CMK (cell line): ENCODE measurements at regions not wholly inside any gene's neighbourhood (a gene's known extent, or its start where the extent isn't known, plus 50 kb on each side); places are given as distances from the start of the nearest gene placed in this dataset.
"Not testable (repeated sequence)": the region's sequence is repeated elsewhere in the genome, so short reads cannot be mapped to it uniquely, and the experiment has no call there.

Experiments
- DNase-seq: peaks from one replicate; pipeline ENCODE4 v3.0.0-alpha.2; 2010; ENCODE audit warnings: low read depth

DNA sequence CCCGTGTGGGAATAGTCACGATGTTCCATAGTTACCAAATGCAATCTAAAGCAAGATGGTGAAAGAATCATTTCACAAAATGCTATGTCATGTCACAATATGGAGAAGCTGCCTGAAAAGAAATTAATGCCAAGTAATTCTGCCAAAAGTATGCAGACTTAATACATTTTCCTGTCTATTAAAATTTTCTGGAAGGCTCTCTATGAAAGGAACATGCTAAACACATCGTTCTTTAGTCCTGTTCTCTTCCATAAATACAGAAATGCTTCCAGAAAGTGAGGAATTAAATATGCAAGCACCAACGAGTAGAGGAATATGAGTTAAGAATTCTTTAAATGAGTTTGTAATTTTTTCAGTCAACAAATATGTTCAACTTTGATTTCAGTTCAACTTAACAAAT is 266.8 kb upstream of the CRBN start:
- no peak for DNase-seq

GRCh38 chr3:3443482-3443881 is 264.0 kb upstream of the CRBN start:
- no peak for DNase-seq

- no peak for DNase-seq
Observed at GRCh38 chr3:3433711-3434110, 254.2 kb upstream of the CRBN start.

GRCh38 chr3:3429841-3430240 is 250.3 kb upstream of the CRBN start:
- DNase-seq: no peak

DNA sequence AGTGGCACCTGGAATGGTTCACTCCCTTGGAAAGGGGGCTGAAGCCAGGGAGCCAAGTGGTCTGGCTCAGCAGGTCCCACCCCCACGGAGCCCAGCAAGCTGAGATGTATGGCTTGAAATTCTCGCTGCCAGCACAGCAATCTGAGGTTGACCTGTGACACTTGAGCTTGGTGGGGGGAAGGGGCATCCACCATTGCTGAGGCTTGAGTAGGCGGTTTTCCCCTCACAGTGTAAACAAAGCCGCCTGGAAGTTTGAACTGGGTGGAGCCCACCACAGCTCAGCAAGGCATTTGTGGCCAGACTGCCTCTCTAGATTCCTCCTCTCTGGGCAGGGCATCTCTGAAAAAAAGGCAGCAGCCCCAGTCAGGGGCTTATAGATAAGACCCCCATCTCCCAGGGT is 228.2 kb upstream of the CRBN start:
- DNase-seq: not testable (repeated sequence)

DNA sequence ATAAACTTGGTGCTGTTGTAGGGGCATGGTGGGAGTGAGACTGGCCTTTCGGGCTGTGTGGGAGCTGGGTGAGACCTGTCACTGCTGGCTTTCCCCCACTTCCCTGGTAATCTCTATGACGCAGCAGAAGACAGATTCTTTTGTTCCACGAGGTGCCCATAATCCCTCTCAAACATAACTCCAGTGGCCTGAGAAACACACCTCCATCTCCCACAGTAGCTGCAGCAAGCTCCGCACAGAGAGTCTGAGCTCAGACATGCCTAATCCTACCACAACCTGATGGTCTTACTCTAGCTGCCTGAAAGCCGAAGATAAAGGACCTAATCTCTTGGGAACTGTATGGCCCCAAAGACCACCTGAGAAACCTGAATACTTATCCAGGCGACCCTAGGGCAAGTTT is 225.6 kb upstream of the CRBN start:
- no peak for DNase-seq

DNA sequence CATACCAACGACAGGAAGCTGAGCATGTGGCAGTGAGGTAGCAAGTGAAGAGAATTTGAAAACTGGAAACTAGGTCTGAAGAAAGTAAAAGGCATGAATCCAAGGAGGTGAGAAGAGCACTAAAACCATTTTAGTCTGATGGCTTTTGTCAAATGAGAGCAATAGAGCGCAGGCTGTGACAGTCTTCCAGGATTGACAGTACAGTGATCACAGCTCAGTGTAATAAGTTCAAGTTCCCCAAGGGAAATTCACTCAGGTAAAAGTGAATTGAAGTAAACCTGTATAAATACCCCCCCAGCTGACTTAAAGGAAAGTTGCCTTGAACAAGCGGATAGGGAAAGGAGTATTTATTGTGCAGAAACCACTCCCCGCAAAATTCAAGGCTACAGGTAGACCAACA is 224.2 kb upstream of the CRBN start:
- DNase-seq: no peak

GRCh38 chr3:3392946-3393345 is 213.5 kb upstream of the CRBN start:
- no peak for DNase-seq

GRCh38 chr3:3383461-3383860 is 204.0 kb upstream of the CRBN start:
- DNase-seq: no peak

DNA sequence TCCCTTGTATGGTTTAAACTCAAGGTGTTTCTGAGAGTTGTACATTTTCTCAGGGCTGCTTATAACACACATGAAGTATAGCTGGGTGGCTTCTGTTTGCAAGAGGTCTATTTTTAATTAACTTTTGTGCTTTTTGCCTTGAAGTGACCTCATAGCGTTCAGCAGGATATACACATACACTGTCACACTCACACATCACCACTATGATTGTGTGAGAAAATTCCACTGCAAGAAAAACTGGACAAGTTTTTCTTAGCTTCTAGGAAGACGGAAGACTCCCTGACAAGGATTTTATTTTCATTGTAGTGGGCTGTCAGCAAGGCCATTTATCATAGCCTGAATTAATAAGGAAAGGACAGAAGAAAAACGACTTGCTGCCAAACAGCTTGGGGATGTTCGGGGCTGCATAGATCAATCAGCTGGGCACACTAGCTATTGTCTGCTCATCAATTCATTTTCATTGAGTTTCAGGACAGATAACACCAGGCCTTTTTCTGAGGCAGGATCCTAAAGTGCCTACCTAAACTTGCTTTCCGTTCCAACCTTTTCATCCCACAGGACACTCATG is 192.8 kb upstream of the CRBN start:
- no peak for DNase-seq

GRCh38 chr3:3368306-3368705 is 188.8 kb upstream of the CRBN start:
- DNase-seq: no peak

DNA sequence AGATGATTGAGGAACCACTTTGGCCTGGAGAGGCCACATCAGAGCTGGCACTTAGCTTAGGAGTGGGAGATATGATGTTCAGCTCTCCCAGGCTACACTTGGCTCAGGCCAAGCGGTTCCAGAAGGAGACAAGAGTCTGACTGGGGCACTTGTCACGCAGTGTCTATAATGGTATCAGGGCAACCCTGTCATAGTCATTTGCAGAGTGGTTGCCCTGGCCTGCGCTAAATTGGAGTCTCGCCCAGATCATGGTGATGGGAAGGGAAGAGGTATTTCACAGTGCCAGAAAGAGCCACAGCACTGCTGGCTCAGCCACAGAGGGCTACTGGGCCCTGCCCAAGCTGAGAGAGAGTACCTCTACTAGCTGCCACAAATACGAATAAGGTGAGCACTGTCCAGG is 186.9 kb upstream of the CRBN start:
- DNase-seq: no peak

DNA sequence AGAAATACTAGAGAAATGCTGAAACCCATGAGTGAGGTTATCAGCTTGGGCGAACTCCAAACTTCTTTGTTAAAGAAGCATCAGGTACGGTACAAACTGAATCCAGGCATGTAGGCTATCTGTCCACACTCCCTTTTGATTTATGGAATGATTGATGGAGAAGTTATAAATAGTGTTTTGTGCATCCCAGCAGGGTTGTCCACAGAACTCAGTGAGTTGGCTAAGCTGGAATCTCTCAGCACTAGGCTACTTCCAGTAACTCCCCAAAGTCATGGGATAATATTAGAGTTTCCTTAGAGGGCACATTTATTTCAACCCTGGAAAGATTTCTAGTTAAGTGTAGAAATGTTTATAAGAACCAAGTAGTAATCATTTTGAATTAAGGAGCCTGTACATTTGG is 186.2 kb upstream of the CRBN start:
- no peak for DNase-seq

GRCh38 chr3:3356846-3357245 is 177.4 kb upstream of the CRBN start:
- no peak for DNase-seq

DNA sequence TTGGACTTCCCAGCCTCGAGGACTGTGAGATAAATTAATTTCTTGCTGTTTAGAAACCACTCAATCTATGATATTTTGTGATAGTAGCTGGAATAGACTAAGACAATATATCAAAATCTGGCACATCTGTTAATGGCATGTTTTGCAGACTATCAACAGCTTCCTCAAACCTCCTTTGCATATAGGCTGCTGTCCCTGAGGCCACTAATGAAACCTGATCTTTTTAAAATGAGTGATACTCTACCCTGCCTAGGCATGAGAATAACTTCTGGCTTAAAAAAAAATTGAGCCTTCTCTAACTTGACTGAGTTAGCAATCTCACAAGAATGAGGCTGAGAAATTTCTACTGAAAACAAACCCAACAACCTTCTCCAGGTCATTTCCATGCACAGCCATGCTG is 176.0 kb upstream of the CRBN start:
- no peak for DNase-seq

DNA sequence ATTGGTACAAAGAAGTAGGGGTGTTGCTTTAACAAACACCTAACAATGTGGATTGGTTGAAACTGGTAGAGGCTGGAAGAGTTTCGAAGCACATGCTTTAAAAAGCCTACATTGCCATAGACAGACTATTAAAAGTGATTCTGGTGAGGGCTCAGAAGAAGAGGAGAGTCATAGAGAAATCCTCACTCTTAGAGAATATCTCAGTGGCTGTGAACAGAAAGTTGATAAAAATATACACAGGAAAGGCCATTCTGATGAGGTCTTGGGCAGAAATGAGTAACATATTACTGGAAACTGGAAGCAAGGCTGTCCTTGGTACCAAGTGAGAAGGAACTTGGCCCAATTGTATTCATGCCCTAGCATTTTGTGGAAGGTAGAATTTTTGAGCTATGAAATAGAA is 173.7 kb upstream of the CRBN start:
- DNase-seq: no peak

DNA sequence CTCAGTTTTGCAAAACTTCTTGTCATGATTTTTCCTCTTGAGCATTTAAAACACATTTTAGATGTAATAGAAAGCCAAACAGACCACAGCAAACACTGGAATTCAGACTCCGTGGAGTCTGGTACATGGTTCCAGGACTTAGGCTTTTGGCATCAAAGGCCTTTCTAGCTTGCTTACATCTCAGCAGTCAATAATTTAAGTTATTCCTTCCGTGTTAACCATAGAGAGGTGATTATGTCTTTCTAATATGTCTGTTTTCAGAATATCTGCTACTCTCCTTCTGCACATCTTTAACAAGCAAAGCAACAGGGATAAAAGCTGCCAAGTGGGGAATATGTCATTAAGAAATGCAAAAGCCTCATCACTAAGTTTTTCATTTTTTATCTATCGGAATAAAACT is 171.7 kb upstream of the CRBN start:
- no peak for DNase-seq

DNA sequence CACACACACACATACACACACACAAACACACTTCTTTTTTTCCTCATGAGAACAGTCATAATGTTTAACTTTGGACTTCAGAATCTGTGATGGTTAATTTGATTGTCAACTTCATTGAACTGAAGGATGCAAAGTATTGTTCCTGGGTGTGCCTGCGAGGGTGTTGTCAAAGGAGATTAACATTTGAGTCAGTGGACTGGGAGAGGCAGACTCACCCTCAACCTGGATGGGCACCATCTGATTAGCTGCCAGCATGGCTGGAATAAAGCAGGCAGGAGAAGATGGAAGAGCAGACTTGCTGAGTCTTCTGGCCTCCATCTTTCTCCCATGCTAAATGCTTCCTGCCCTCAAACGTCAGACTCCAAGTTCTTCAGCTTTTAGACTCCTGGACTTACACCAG is 167.6 kb upstream of the CRBN start:
- not testable (repeated sequence) for DNase-seq

DNA sequence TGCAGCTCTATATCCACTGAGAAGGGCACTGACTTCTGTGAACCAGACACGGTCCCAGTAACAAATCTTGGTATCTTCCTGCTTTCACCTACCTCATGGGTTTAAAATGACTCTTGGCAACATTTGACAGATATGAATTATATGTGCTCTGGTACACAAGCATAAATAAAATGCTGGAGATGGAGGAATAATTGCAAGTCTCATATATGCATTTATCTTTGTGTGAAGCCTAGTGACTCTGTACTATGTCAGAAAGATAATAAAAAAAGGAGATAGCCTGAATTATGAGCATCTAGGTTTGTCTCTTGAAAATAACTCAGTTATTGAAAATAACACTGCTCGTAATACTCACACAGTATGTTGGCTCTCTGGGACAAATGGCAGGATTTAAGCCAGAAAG is 167.1 kb upstream of the CRBN start:
- no peak for DNase-seq

GRCh38 chr3:3342141-3342540 is 162.7 kb upstream of the CRBN start:
- DNase-seq: no peak

- no peak for DNase-seq
Observed at GRCh38 chr3:3340965-3341895, 161.7 kb upstream of the CRBN start.

- no peak for DNase-seq
Observed at GRCh38 chr3:3340526-3340925, 161.0 kb upstream of the CRBN start.

- no peak for DNase-seq
Observed at GRCh38 chr3:3335903-3336302, 156.4 kb upstream of the CRBN start.

DNA sequence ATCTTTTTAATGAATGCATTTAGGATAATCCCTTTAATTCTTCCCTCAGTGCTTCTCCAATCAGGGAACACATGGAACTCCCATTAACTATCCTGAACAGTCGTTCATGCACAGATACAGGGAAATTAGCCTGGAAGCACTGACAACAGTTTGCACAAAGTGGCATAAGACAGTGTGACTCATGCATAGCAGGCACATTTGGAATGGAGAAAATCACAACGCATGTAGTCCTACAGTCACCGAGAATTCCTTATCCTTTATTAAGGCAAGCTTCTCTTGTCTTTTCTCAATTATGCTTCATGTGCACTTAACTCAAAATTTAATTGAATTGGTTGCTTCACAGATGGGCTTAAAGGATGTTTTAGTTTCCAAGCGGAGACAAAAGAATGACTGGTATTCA is 155.0 kb upstream of the CRBN start:
- no peak for DNase-seq
